ENCODE measurements at regions not wholly inside any gene's neighbourhood (a gene's known extent, or its start where the extent isn't known, plus 50 kb on each side); places are given as distances from the start of the nearest gene placed in this dataset.

DNA sequence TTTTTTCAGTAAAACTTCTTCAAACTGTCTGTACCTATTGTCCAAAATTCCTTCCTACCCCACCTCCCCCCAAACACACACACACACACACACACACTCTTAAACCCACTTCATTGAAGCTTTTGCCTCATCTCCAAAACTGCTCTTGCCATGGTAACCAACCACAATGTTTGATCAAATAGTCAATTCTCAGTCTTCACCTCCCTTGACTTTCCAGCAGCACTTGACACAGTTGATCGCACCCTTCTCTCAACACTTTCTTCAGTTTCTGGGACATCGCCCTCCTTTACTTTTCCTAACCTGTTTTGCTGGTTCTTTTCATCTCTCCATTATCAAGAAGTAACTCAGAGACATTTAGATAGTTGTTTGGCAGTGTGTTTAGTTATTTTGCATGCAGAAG is 71.5 kb upstream of the COL21A1 start (continued):
- TF ChIP-seq, protein P1, sequence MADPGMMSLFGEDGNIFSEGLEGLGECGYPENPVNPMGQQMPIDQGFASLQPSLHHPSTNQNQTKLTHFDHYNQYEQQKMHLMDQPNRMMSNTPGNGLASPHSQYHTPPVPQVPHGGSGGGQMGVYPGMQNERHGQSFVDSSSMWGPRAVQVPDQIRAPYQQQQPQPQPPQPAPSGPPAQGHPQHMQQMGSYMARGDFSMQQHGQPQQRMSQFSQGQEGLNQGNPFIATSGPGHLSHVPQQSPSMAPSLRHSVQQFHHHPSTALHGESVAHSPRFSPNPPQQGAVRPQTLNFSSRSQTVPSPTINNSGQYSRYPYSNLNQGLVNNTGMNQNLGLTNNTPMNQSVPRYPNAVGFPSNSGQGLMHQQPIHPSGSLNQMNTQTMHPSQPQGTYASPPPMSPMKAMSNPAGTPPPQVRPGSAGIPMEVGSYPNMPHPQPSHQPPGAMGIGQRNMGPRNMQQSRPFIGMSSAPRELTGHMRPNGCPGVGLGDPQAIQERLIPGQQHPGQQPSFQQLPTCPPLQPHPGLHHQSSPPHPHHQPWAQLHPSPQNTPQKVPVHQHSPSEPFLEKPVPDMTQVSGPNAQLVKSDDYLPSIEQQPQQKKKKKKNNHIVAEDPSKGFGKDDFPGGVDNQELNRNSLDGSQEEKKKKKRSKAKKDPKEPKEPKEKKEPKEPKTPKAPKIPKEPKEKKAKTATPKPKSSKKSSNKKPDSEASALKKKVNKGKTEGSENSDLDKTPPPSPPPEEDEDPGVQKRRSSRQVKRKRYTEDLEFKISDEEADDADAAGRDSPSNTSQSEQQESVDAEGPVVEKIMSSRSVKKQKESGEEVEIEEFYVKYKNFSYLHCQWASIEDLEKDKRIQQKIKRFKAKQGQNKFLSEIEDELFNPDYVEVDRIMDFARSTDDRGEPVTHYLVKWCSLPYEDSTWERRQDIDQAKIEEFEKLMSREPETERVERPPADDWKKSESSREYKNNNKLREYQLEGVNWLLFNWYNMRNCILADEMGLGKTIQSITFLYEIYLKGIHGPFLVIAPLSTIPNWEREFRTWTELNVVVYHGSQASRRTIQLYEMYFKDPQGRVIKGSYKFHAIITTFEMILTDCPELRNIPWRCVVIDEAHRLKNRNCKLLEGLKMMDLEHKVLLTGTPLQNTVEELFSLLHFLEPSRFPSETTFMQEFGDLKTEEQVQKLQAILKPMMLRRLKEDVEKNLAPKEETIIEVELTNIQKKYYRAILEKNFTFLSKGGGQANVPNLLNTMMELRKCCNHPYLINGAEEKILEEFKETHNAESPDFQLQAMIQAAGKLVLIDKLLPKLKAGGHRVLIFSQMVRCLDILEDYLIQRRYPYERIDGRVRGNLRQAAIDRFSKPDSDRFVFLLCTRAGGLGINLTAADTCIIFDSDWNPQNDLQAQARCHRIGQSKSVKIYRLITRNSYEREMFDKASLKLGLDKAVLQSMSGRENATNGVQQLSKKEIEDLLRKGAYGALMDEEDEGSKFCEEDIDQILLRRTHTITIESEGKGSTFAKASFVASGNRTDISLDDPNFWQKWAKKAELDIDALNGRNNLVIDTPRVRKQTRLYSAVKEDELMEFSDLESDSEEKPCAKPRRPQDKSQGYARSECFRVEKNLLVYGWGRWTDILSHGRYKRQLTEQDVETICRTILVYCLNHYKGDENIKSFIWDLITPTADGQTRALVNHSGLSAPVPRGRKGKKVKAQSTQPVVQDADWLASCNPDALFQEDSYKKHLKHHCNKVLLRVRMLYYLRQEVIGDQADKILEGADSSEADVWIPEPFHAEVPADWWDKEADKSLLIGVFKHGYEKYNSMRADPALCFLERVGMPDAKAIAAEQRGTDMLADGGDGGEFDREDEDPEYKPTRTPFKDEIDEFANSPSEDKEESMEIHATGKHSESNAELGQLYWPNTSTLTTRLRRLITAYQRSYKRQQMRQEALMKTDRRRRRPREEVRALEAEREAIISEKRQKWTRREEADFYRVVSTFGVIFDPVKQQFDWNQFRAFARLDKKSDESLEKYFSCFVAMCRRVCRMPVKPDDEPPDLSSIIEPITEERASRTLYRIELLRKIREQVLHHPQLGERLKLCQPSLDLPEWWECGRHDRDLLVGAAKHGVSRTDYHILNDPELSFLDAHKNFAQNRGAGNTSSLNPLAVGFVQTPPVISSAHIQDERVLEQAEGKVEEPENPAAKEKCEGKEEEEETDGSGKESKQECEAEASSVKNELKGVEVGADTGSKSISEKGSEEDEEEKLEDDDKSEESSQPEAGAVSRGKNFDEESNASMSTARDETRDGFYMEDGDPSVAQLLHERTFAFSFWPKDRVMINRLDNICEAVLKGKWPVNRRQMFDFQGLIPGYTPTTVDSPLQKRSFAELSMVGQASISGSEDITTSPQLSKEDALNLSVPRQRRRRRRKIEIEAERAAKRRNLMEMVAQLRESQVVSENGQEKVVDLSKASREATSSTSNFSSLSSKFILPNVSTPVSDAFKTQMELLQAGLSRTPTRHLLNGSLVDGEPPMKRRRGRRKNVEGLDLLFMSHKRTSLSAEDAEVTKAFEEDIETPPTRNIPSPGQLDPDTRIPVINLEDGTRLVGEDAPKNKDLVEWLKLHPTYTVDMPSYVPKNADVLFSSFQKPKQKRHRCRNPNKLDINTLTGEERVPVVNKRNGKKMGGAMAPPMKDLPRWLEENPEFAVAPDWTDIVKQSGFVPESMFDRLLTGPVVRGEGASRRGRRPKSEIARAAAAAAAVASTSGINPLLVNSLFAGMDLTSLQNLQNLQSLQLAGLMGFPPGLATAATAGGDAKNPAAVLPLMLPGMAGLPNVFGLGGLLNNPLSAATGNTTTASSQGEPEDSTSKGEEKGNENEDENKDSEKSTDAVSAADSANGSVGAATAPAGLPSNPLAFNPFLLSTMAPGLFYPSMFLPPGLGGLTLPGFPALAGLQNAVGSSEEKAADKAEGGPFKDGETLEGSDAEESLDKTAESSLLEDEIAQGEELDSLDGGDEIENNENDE (IDR thresholded peaks at IDR 0.05; ENCODE audit: insufficient replicate concordance, low read length): no peak
- TF ChIP-seq TAF7 (optimal IDR thresholded peaks at IDR 0.05; ENCODE audit: borderline replicate concordance, low read depth, low read length) (no peak), SUZ12 (IDR thresholded peaks at IDR 0.05; ENCODE audit: low read length) (no peak), RBBP5 (IDR thresholded peaks at IDR 0.05; ENCODE audit: borderline replicate concordance, low read depth, low read length) (no peak), JUN (IDR thresholded peaks at IDR 0.05; ENCODE audit: low read depth, low read length) (no peak), RXRA (IDR thresholded peaks at IDR 0.05; ENCODE audit: insufficient read depth, low read depth, low read length) (no peak)
- TF ChIP-seq, protein P2, sequence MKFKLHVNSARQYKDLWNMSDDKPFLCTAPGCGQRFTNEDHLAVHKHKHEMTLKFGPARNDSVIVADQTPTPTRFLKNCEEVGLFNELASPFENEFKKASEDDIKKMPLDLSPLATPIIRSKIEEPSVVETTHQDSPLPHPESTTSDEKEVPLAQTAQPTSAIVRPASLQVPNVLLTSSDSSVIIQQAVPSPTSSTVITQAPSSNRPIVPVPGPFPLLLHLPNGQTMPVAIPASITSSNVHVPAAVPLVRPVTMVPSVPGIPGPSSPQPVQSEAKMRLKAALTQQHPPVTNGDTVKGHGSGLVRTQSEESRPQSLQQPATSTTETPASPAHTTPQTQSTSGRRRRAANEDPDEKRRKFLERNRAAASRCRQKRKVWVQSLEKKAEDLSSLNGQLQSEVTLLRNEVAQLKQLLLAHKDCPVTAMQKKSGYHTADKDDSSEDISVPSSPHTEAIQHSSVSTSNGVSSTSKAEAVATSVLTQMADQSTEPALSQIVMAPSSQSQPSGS (IDR thresholded peaks at IDR 0.05; ENCODE audit: low read length): no peak
